ENCODE measurements at regions not wholly inside any gene's neighbourhood (a gene's known extent, or its start where the extent isn't known, plus 50 kb on each side); places are given as distances from the start of the nearest gene placed in this dataset.

GRCh38 chr3:109392293-109392692, 54.9 kb upstream of the DPPA4 start:
- TF ChIP-seq CTCF (IDR thresholded peaks at IDR 0.05) (no peak), POLR2A (IDR thresholded peaks at IDR 0.05) (no peak)

All from right lobe of liver (tissue), 4 donors.